GM19025 (cell line): ENCODE measurements at regions not wholly inside any gene's neighbourhood (a gene's known extent, or its start where the extent isn't known, plus 50 kb on each side); places are given as distances from the start of the nearest gene placed in this dataset.

Source experiments
- ATAC-seq: cut with Tn5 transposase; IDR thresholded peaks from one replicate; pipeline ENCODE4 v1.9.1; 2021; ENCODE audit warnings: mild to moderate bottlenecking, low read depth, moderate library complexity; ENCODE audit not compliant: unreplicated experiment

DNA sequence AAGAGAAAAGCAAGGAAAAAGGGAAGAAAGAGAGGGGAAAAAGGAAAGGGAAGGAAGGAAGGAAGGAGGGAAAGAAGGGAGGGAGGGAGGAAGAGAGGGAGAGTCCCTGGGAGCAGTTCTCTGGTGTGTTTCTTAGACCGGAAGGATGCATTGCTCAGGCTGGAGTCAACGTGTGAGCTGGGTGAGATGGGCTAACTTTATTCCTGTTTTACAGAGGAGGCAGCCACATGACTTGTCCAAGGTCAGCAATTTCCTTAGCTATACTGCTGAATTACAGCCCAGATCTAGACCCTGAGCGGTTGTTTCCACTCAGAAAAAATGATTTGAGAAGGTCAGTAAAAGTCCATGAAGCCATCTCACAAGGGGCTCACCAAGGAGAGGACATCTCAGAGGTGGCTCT is 86.6 kb upstream of the APCDD1 start:
- no peak for ATAC-seq

DNA sequence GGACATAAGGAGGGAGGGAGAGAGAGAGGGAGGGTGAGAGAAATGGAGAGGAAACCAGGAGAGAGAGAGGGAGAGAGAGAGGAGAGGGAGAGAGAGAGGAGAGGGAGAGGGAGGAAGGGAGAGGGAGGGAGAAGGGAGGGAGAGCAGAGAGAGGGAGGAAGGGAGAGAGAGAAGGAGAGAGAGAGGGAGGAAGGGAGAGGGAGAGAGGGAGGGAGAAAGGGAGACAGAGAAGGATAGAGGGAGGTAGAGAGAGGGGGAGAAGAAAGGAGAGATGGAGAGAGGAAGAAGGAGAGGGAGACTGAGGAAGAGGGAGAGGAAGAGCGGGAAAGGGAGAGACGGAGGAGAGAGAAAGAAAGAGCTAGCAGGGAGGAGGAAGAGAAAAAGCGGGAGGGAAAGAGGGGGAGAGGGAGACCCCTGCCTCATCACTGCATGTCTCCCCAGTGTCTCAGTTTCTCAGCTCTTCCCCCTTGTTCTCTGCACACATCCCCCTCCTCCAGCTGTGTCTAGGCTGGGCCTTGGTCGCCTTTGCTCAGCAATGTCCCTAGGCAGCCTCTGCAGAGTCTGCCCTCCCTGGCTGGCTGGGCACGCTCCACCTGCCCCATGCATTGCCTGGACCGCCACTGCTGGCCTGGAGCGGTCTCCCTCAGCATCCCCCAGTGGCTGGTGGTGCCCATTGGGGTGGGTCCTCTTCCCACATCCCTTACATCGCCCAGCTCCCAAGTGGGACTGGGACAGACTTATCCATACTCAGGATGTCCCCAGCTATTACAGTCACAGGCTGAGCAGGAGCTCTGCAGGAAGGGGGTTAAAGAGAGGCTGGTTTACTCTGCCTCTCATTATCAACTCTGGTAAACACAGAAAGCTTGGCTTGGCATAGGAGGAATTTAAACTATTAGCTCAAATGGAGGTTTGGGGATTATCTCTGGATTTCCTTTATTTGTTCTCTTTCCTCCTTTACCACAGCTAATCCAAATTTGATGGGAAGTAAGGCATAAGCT is 85.7 kb upstream of the APCDD1 start:
- no peak for ATAC-seq

DNA sequence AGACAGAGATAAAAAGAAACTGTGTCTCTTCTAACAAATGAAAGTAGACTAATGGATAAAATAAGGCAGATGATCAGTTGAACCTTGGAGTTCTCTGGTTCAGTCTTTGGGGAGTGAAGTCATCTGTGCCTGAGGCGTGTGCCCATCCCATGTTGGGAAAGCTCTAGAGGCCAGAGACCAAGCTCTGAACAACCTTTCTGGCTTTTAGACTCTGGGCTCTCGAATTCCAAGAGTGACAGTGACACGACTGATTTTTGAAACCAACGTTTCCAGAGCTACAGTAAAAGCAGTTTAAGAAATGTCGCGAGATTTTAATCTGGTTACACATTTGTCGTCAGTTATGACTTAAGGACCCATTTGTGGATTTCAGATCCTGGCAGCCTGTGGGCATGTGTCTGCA is 83.7 kb upstream of the APCDD1 start:
- no peak for ATAC-seq

DNA sequence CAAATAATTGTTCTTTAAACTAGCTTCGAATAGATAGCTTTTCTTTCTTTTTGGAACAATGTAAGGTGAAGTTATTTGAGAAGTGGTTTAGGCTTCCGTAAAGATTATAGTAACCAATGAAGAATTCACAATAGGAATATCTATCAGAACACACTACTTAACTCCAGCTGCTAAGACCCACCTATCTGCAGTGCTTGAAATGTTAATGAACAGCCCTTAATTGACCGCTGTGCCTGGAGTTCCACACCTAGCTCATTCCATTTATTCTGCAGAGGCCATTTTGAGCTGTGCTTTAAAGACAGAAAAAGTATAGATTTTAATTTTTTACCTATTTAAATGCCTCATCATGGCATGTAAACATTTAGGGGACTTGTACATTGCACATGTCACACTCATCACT is 83.3 kb upstream of the APCDD1 start:
- no peak for ATAC-seq

DNA sequence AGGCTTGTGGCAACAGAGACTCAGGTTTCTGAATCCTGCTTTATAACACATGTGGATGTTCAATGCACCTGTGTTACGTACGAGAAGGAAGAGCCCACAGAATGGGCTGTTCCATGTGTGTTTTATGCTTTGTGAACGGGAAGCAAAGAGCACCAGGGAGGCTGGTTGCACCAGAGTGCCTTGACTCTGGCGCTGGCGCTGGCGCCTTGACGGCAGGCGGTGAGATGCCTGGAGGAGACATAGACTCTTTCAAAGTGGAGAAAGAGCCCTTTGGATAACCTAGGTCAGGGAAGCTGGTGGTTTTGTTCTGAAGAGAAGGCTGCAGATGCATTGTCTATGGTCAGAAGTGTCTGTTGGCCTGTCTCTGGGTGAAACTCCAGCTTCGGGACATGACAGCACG is 80.2 kb upstream of the APCDD1 start:
- no peak for ATAC-seq

DNA sequence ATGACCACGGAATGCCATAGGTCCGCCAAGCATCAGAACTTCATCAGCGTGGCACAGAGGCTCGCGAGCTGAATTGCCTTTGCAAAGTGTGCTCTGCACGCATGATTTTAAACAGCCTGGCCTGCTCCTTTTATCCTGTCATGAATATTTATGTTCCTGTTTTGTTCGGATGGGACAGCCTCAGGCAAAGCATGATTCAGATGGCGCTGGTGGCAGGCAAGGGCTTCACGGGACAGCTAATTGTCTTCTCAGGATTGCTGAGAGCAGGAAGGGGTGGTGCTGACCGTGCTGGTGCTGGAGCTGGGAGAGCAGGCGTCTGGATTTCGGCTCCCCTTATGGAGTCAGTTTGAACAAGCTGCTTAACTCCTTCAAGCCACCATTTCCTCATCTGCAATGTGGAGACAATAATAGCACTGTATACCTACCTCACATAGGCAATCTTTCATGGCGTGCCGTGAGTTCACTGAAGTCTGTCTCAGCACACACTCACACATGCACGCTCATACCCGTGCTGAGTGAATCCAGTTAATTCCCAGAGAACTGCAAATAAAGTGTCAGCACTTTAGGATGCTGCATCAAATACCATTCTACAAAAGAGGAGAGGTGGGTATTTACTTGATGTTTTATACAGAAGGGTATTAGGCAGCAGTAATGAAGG is 79.7 kb upstream of the APCDD1 start:
- ATAC-seq, result no peak

DNA sequence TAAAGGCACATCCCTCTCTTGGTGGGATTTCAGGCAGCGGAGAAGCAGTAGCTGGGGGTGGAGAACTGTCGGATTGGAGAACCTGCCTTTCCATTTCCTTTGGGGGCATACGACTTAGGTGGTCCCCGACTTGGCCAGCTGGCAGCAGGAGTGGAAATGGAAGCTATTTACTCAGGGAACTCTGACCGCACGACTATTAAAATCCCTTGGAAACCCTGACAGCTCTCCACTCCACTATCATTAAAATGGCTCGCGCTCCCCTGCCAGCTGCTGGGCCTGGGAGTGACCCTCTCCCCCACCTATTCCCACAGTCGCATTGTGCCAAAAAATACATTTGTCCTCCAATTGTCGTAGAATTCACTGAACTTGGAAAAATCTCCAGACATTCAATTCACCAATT is 77.7 kb upstream of the APCDD1 start:
- ATAC-seq, result no peak

DNA sequence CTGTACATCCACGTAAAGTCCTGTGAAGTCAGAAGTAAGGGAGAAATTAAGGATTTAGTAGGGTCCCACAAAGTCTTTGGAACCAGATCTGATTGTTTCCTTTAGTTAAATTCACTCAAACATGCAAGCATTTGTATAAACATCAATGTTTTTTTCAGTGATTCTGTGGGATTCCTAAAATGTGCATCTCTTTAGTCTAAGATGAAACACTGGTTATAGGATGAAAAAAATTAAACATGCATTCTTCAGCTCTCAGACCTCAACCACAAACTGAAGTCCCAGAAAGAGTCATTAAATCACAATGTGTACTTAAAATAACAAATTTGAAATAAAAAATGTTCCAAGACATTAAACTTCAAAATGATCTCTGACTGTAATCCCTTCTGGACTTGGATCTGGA is 76.5 kb upstream of the APCDD1 start:
- no peak for ATAC-seq

DNA sequence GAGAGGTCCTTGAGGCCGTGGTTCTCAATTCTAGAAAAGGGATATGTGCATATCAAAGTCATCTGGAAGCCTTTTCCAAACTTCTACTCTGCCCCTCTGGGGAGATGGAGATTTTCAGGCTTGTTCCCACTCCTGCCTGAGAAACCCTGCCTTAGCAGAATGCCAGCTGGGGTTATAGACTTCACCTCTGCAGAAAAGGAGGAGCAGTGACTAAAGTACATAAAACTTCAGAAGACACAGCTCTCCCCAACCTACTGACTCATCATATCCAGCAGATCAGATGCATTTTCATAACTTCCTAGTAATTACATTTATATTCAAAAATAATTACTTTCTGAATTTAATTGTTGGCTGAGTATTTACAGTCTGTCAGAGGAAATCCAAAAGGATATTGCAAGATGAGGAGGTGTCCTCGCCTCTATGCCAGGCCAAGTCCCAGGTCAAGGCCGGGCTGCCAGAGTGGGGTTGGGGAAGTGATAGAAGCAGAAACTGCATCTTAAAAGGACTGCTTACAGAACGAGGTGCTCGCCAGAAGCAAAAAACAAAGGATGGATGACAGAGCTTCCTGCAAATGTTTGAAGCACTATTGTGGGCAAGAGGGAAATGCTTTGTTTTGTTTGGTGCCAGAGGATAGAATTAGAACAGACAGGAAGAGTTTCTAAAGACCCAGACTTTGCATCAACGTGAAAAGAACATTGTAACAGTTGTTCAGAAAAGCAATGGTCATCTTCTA is 75.6 kb upstream of the APCDD1 start:
- no peak for ATAC-seq

DNA sequence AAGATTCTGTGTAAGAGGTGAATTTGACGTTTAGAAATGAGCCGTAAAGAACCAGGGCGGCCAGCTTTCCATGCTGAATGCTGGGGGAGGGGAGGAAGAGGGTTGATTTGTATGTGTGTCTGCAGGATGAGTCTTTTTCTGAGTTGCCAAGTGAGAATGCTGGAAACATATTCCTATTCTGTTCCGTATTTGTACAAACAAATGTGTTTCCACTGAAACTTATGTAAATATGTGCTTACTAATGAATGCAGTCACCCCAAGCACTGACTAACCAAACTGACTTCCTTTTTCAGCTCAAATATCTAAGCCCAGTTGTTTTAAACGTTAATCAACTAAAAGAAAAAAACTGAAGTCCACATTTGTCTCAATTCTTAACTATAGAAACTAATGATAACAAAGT is 74.9 kb upstream of the APCDD1 start:
- no peak for ATAC-seq

DNA sequence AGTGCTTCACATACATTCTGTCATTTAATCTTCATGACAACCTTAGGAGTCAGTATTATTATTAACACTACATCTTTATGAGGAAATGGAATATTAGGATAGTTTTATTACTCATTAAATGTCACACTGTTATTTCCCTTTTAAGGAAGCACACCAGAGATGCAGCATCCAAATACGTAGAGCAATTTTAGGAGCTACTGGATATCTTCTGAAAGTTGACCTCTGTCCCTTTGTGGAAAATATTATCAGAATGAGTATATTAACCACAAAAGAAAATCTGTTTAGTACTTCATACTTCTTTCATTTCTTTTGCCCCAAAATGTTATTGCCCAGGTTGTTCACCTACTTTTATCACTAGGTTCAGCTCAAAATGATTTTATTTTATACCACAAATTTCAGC is 72.9 kb upstream of the APCDD1 start:
- ATAC-seq, result no peak

DNA sequence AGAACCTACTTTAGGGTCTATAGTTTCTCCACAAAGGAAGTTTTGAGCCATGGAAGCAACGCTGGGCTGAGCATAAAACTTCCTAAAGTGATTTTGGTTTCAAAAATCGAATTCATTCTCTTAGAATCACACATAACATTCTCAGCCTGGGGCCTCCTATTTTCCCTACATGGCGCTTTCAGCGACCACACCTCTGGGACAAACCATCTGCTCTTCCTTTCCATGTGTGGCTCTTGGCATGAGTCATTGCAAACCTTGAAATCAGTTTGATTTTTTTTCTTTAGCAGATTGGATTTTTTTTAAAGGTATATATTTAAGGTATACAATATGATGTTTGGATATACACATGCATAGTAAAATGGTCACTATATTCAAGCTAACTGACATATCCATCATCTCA is 72.5 kb upstream of the APCDD1 start:
- no peak for ATAC-seq

DNA sequence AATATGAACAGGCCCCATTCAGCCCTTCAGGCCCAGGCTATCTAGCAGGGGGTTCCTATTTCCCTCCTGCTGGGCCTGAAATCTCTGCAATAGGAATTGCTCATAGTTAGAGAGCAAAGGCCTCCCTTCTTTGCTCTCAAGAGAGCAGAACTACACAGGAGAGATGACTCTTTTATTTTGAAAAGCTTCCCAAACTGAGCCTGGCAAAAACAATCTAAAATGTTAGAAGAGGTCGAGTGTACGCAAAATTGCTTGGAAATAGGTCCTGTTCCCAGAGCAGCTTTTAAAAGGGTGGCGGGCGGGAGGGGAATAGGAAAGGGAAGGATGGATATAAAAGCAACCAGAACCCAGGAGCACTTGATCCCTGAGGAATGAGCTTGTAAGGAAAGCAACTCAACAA is 68.4 kb upstream of the APCDD1 start:
- ATAC-seq, result no peak

DNA sequence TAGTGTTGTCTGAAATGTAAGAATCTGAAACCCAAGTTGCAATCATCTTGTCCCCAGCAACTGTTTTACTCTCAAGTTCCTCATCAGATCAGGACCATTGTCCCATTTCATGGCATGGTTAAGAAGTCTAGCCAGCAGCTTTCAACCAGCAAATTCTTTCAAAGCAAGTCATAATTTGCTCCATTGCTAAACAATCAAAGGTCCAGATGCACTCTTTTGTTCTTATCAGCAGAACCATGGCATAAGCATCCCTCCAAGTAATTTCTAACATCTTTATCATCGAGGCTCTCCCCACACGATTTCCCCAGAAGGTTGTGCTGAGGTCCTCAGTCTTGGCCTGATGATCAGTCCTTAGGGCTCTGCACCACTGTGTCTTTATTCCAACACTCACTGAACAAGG is 67.5 kb upstream of the APCDD1 start:
- no peak for ATAC-seq

DNA sequence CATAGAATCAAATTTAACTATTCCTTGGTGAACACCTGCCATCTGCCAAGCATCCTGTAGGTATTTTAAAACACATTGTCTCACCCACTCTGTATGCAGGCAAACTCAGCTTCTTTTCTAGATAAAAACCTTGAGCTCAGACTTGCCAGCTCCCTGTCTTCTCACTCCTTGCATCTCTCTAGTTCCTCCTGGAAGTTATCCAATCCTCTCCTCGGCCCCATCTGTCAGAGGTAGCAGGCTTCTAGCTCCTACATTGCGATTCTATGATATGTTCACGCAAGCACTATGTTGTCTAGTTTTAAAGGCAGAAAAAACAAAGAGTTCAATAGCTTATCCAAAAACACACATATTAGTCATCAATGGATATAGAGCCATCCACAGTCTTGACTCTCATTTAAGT is 67.0 kb upstream of the APCDD1 start:
- ATAC-seq, result no peak

DNA sequence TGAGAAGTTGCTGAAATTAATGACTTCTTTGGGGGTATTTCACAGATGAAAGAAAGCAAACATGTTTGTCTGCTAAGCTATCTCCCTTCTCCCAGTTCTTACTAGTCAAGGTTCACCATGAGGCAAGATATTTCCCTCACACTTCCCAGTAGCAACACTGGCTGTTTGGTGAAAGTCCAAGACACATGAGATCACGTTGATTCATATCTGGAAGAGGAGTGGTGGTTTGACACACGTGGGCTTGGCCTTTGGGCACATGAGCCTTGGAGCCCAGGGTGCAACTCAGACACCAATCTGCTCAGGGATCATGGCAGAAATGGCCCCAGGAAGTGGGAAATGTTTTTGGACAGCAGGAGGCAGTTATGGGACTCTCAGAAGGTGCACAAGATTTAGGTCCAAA is 66.1 kb upstream of the APCDD1 start:
- no peak for ATAC-seq

DNA sequence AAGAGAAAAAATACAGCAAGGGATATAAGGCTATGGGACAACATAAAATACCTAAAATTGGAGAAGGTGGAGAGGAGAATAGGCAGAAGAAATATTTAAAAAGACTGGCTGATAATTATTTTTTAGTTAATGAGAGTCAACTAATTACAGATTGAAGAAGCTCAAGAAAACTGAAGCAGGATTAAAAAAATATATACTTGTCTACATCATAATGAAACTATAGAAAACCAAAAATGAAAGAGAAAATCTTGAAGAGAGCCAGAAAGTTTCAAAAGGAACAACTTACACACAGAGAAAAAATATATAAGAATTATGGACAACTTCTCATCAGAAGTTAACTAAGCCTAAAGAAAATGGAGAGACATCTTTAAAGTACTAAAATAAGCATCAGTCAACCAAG is 62.9 kb upstream of the APCDD1 start:
- ATAC-seq, result no peak

DNA sequence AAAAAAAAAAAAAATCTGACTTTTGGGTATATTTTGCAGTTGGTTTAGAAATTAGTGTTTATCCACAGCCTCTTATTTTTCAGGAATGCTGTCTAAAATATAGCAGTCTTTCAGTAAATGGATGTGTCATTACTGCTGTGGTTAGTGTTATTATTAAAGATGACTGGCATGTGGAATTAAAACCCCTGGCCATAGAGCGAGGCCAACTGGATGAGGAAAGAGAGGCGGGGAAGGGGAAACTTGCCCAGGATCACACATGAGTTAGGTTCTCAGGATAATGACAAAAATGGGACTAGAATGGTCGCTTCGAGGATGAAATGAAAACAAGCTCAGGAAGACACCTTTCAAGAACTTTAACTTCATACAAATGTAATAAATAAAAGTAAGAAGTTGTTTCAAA is 57.4 kb upstream of the APCDD1 start:
- no peak for ATAC-seq

DNA sequence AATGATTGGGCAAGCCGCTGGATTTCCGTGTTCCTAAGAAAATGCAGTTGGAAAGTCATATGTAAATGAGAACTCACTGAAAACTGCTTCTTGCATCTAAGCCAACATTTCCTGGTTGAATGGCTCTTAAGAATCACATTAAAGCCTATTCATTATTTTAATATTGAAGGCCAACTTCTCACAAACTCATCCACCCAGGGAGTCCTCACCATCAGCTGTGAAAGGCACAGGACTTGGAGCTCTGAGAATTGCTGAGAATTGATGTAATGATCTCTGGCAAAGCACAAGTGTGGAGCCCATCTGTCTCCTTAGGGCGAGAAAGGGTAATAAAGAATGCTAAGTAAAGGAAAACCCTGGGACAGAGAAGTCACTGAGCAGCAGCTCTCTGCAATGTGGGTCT is 55.9 kb upstream of the APCDD1 start:
- ATAC-seq, result no peak

DNA sequence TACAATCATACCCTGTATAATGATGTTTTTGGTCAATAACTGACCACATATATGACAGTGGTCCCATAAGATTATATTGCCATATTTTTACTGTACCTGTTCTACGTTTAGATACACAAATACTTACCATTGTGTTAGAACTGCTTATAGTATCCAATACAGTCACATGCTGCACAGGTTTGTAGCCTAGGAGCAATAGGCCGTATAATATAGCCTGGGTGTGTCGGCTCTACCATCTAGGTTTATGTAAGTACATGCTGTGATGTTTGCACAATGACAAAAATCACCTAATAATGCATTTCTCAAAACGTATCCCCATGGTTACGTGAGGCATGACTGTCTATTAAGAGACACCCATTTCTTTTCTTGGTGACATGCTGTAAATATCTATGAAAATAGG is 55.0 kb upstream of the APCDD1 start:
- no peak for ATAC-seq

DNA sequence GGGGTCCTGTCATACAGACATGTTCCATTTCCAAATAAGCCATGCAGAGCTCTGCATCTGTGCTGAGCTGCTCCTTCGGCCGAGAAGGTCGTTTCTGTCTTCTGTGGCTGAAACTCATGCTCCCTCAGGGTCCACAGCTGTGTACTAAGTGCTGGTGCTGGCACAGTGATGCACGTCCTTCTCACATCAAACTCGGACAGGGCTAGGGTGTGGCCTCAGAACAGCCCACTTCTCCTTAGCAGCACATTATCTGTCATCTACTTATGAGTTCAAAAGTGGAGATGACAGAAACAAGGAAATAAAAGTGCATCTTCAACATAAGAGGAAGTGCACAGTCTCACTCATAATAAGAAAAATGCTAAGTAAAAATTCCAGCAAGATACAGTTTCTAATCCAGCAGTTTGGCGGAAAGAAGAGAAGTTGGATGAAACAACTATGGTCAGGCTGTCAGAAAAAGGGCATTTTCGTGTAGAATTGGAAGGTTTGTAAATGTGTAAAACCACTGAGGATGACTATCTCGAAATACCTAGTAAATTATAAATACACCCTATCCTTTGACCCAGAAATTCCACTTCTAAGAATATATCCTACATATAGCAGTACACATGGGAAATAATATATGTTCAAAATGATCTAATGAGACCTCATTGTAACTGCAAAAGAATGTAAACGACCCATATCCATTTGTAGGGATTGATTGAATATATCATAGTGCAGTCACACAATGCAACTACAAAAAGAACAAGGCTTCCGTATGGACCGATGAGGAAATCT is 53.7 kb upstream of the APCDD1 start:
- ATAC-seq, result no peak
